SK-N-SH treated with all-trans-retinoic acid at 6 μM for 48 hours (cell line): ENCODE measurements at regions not wholly inside any gene's neighbourhood (a gene's known extent, or its start where the extent isn't known, plus 50 kb on each side); places are given as distances from the start of the nearest gene placed in this dataset.

ENCODE experiments used
- ARNTL ChIP-seq: fragments of 450-650 bp; formaldehyde crosslinking; IDR thresholded peaks from 2 replicates; pipeline ENCODE4 v1.5.0; 2020; ENCODE audit warnings: low read depth, mild to moderate bottlenecking, moderate library complexity, borderline replicate concordance
- ISL1 ChIP-seq: fragments of 250-450 bp; sonication (Bioruptor Pico); IDR thresholded peaks from 2 replicates; pipeline ENCODE4 v2.1.2; 2022; ENCODE audit warnings: mild to moderate bottlenecking, moderate library complexity
- PATZ1 ChIP-seq: fragments of 250-450 bp; sonication (Bioruptor Pico); IDR thresholded peaks from 2 replicates; pipeline ENCODE4 v1.8.0; 2020; ENCODE audit warnings: mild to moderate bottlenecking, moderate library complexity, borderline replicate concordance
- POU6F1 ChIP-seq: fragments of 250-450 bp; sonication (Bioruptor Pico); IDR thresholded peaks from 2 replicates; pipeline ENCODE4 v1.8.0; 2021; ENCODE audit warnings: low read depth, mild to moderate bottlenecking, moderate library complexity, borderline replicate concordance
- TCF4 ChIP-seq: fragments of 250-450 bp; sonication (Bioruptor Pico); IDR thresholded peaks from 2 replicates; pipeline ENCODE4 v1.8.0; 2021; ENCODE audit warnings: mild to moderate bottlenecking, moderate library complexity, borderline replicate concordance
- ZFP30 ChIP-seq: fragments of 450-650 bp; formaldehyde crosslinking; IDR thresholded peaks from 2 replicates; pipeline ENCODE4 v1.5.0; 2022; ENCODE audit warnings: mild to moderate bottlenecking, moderate library complexity
- ZNF565 ChIP-seq: fragments of 450-650 bp; formaldehyde crosslinking; conservative IDR thresholded peaks from 2 replicates; pipeline ENCODE4 v1.5.0; 2020; ENCODE audit warnings: low read depth, mild to moderate bottlenecking, moderate library complexity
- ZNF70 ChIP-seq: fragments of 450-650 bp; formaldehyde crosslinking; IDR thresholded peaks from 2 replicates; pipeline ENCODE4 v1.5.0; 2020; ENCODE audit warnings: mild to moderate bottlenecking, moderate library complexity

GRCh38 chr3:8103954-8104353 is 397.7 kb upstream of the LMCD1 start:
- TF ChIP-seq TCF4, result no peak
- no peak for TF ChIP-seq PATZ1
- TF ChIP-seq ARNTL (CRISPR knock-in tag), result no peak
- no peak for TF ChIP-seq ZNF70 (CRISPR knock-in tag)
- TF ChIP-seq POU6F1 (CRISPR knock-in tag), result no peak
- TF ChIP-seq ZNF565 (CRISPR knock-in tag), result no peak
- TF ChIP-seq ZFP30 (CRISPR knock-in tag), result no peak
- TF ChIP-seq ISL1 (CRISPR knock-in tag), result no peak
